ENCODE measurements at regions not wholly inside any gene's neighbourhood (a gene's known extent, or its start where the extent isn't known, plus 50 kb on each side); places are given as distances from the start of the nearest gene placed in this dataset.
A peak's percentile ranks its signal among the peaks of the same experiment; 100 is the strongest.

DNA sequence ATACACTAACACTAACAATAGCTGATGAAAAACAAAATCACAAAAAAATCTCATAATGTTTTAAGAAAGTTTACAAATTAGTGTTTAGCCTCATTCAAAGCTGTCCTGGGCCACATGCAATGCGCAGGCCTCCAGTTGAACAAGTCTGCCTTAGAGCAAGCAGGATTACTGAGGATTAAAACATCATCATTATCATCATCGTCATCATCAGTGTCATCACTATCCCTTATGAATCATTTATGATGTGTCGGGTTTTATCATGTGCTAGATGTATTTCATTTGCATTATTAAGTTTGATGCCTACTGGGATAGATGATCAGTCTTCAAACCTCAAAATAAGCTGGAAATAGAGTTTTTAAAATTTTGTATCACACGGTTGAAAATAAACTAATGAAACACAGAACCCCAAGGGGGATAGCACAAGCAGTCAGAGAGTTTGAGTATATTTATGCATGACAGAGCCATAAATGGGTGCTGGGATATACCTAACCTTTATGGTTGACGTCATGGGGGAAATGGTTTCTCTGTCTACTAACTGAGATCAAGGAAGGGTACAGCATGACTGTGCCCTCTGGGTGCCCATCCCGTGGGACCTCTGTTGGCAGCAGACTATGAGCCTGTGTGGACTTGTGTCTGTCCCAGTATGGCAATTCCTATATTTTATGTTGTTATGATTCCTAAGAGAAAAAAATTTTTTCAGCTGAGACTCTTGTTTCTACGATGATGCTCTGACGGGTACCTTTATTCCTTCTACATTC lies 150.3 kb upstream of the ADRA1B start:
- no peak for DNase-seq (ENCODE audit: low read depth)
- Histone ChIP-seq H3K27me3 (ENCODE audit: control insufficient read depth, insufficient read depth, low read length) (no peaks in the 10 kb centered on the region), H3K4me3 (ENCODE audit: low read depth, low read length) (no peak overlapping the region), H3K36me3 (ENCODE audit: control insufficient read depth, insufficient read depth, low read length) (no peaks in the 10 kb centered on the region)
- TF ChIP-seq, protein P1, sequence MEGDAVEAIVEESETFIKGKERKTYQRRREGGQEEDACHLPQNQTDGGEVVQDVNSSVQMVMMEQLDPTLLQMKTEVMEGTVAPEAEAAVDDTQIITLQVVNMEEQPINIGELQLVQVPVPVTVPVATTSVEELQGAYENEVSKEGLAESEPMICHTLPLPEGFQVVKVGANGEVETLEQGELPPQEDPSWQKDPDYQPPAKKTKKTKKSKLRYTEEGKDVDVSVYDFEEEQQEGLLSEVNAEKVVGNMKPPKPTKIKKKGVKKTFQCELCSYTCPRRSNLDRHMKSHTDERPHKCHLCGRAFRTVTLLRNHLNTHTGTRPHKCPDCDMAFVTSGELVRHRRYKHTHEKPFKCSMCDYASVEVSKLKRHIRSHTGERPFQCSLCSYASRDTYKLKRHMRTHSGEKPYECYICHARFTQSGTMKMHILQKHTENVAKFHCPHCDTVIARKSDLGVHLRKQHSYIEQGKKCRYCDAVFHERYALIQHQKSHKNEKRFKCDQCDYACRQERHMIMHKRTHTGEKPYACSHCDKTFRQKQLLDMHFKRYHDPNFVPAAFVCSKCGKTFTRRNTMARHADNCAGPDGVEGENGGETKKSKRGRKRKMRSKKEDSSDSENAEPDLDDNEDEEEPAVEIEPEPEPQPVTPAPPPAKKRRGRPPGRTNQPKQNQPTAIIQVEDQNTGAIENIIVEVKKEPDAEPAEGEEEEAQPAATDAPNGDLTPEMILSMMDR (IDR thresholded peaks at IDR 0.05; ENCODE audit: insufficient read depth, low read length, severe bottlenecking) = no peak
- FAIRE-seq = no peak

DNA sequence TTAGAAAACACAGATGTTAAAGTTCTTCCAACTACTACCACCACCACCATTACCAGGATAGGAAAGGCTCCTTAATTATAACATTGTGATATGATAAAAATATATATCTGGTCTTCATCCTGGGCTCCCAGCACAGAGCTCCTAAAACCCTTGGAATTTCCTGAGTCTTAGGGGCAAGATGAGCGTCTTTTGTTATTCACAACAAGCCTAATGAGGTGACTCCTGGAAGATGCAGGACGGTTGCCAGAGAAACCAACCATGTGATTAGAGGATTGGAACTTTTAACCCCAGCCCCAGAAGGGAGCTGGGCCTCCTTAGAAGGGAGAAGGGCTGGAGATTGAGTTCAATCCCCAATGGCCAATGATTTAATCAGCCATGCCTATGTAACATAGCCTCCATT lies 148.0 kb upstream of the ADRA1B start:
- H3K27me3 ChIP-seq (ENCODE audit: control insufficient read depth, insufficient read depth, low read length) = no peaks in the 10 kb centered on the region
- H3K36me3 ChIP-seq (ENCODE audit: control insufficient read depth, insufficient read depth, low read length) = no peaks in the 10 kb centered on the region
- DNase-seq (ENCODE audit: low read depth) = no peak
- no peak for FAIRE-seq
- TF ChIP-seq, protein P1 (IDR thresholded peaks at IDR 0.05; ENCODE audit: insufficient read depth, low read length, severe bottlenecking) = no peak
- no peak overlapping the region for H3K4me3 ChIP-seq (ENCODE audit: low read depth, low read length)

DNA sequence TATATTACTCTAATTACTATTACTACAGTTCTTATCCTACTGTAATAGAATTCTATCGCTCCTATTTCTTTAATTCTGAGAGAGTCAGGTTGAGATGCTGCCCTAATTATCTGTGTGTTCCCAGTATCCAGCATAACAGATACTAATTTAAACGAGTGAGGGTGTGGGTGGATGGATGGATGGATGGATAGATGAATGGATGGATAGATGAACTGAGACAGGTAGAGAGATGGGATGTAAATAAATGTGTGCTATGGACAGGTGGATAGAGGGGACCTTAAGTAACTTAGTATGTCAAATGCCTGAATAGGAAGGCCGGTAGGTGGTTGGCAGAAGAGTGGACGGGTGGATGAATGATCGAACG lies 143.6 kb upstream of the ADRA1B start:
- H3K4me3 ChIP-seq (ENCODE audit: low read depth, low read length) = no peak overlapping the region
- no peak for FAIRE-seq
- TF ChIP-seq, protein P1 (IDR thresholded peaks at IDR 0.05; ENCODE audit: insufficient read depth, low read length, severe bottlenecking) = no peak

DNA sequence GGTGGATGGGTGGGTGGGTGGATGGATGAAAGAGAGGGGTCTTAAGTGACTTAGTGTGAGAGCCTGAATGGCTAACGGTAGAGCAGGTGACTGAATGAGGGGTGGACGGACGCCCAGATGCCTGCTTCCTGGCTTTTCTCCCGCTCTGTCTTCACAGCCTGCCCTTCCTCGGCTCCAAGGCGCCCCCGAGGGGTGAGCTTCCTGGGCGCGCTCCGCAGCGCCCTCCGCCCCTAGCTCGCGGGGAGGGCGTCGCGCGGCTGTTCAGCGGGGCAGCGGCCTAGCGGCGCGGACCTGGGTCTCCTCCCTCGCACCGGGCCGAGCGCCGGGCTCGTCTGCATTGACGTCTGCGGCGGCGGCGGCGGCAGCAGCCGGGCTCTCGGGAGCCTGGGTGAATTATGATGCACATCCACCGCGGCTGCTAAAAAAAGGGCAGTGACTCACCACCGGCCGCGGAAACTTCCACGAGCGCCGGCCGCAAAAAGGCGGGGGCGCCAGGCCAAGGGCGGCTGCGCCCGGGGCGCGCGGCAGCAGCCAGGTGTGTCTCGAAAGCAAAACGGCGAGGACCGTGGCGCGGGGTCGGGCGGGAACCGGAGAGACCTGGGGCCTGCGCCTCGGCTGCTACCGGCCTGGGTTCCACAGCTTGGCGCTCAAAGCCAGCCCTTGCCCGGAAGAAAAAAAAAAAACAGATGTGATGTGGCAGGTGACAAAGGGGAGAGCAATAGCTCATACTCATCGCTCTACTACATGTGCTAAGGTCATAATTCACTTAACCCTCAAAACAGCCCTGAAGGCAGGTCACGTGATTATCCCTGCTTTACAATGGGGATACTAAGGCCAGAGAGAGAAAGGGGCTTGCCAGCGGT lies 143.0 kb upstream of the ADRA1B start:
- no peak for FAIRE-seq
- TF ChIP-seq, protein P1 (IDR thresholded peaks at IDR 0.05; ENCODE audit: insufficient read depth, low read length, severe bottlenecking) = peak; percentile 22
- Histone ChIP-seq H3K27me3 (ENCODE audit: control insufficient read depth, insufficient read depth, low read length) (no peaks in the 10 kb centered on the region), H3K36me3 (ENCODE audit: control insufficient read depth, insufficient read depth, low read length) (no peaks in the 10 kb centered on the region), H3K4me3 (ENCODE audit: low read depth, low read length) (peak overlapping the region; percentile 40)
- DNase-seq (ENCODE audit: low read depth) = peak; percentile 72

More for the DNA sequence above, 143.6 kb upstream of the ADRA1B start:
- Histone ChIP-seq H3K36me3 (ENCODE audit: control insufficient read depth, insufficient read depth, low read length) (no peaks in the 10 kb centered on the region), H3K27me3 (ENCODE audit: control insufficient read depth, insufficient read depth, low read length) (no peaks in the 10 kb centered on the region)
- DNase-seq (ENCODE audit: low read depth) = no peak

DNA sequence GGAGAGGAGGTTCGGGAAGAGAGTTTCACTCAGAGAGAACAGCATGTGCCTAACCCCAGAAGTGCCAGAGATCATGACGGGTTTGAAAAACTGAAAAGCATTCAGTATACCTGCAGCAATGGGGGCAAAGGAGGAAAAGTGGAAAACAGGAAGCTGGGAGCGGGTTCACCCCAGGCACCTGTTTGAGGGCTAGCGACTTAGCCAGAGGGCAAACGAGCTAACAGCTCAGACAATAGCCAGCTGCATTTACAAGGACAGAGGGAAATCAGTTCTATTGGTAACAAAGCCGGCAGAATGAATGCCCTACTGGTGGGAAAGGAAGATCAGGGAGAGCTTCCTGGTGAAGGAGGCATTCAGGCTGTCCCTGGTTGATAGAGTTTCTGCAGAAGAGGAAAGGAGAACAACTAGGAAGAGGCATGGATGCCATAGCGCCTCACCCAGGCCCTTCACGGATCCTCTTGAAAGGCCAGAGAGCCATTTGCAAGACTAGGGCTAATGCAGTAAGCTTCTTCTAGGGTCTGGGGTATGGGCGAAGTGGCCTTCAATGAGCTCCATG lies 141.7 kb upstream of the ADRA1B start:
- FAIRE-seq (no peak), DNase-seq (ENCODE audit: low read depth) (no peak)
- TF ChIP-seq, protein P1 (IDR thresholded peaks at IDR 0.05; ENCODE audit: insufficient read depth, low read length, severe bottlenecking) = no peak
- Histone ChIP-seq H3K4me3 (ENCODE audit: low read depth, low read length) (no peak overlapping the region), H3K36me3 (ENCODE audit: control insufficient read depth, insufficient read depth, low read length) (no peaks in the 10 kb centered on the region), H3K27me3 (ENCODE audit: control insufficient read depth, insufficient read depth, low read length) (no peaks in the 10 kb centered on the region)

Measured in bronchial epithelial cell (primary cell).